Cerebellar nuclear complex (tissue), 1 donor: ENCODE measurements at regions not wholly inside any gene's neighbourhood (a gene's known extent, or its start where the extent isn't known, plus 50 kb on each side); places are given as distances from the start of the nearest gene placed in this dataset.

ENCODE experiments used
- DNase-seq, 2 experiments: peaks; one replicate each; lab custom pipeline; 2025; lab: John Stamatoyannopoulos, UW

DNA sequence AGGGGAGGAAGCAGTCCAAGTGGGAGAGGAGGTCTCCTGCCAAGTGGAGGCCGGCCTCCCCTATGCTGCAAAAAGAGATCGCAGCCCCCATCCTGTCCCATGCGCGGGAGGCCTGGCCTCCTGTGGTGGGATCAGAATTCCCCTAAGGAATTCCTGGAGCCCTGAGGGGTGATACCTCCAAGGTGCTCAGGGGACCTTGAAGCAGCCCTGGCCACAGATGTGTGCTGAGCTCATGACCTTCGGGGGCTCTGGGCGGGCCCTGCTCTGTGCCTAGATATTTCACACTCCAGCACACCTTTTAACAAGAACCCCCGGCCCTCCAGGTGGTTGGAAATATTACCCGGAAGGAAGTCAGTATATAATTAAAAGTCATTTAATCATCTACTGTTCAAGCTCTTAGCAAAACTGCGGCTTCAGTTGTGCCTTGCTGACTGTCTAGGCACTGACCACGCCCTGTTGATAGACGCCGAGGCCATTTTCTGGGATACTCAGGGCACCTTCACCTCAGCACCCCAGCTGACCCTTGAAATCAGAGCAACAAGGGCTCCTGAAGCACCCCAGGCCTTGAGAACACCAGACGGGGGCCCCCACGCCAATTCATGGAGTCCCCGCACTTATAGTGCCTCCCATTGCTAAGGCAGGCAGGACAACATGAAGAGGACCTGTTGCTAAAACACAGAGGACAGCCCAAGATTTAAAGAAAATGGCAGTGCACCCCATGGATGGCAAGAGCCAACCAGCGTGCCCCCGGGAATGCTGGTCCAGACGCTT is 119.1 kb downstream of the NDUFA10 start:
- no peak for DNase-seq

DNA sequence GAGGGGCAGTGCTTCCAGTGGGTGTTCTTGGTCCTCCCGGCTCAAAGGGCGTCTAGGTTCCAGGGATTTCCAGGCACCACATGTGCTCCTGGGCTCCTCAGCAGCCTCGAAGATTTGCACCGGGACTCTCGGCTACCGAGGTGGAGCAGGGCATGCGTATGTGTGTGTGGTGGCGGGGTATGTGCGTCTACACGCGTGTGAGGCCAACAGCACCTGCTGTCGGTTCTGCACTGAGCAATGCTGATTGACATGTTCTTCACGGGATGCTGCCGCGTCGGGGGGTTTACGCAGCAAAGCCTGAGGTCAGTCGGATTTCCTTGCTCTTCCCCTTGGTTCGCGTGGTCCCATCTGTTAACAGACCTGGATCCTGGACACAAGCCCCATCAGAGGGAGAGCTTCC is 119.8 kb downstream of the NDUFA10 start:
- no peak for DNase-seq

DNA sequence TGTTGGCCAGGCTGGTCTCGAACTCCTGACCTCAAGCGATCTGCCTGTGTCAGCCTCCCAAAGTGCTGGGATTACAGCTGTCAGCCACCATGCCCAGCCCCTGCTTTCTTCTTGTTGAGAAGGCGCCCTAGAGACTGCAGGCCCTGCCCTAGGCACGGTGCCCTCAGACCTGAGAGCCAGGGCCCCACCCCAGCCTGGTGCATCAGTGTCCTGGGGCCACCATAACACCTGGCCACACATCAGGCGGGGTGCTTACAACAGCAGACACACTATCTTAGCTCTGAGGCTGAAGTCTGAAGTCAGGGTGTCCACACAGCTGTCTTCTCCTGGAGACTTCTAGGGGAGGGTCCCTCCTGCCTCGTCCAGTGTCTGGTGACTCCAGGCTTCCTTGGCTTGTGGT is 120.6 kb downstream of the NDUFA10 start:
- no peak for DNase-seq

DNA sequence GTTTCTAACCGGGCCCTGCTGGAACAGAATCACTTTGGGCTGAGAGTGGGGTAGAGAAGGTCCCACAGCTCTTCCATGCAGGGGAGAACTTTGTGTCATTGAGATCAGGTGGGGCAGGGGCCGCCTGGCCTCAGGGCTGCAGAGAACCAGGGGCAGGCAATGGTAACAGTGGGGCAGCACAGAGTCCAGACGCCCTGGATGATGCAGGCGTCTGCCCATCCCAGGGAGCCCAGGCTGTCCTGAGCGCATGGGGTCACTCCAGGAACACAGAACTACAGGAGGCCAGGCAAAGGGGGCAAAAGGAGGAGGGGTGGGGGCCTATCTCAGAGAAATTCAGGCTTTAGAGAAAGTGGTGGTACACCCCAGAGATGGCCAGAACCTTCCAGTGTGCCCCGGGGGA is 121.3 kb downstream of the NDUFA10 start:
- no peak for DNase-seq

DNA sequence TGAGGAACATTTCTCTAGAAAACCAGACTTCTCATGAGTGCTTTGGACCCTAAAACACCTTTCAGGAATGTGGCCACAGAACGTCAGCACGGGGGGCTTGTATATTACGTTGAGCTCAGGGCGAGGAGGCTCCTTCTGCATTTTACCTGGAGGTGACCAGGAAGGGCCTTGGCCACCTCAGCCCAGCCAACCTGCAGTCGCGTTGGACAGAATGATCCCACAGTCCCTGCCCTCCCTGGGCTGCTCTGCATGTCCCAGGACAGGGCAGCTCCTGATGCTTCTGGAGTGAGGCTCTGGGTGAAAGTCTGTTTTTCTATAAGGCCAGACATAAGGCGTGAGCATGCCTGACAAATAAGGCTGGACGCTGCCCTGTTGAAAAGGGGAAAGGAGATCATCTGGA is 121.9 kb downstream of the NDUFA10 start:
- DNase-seq = no peak

DNA sequence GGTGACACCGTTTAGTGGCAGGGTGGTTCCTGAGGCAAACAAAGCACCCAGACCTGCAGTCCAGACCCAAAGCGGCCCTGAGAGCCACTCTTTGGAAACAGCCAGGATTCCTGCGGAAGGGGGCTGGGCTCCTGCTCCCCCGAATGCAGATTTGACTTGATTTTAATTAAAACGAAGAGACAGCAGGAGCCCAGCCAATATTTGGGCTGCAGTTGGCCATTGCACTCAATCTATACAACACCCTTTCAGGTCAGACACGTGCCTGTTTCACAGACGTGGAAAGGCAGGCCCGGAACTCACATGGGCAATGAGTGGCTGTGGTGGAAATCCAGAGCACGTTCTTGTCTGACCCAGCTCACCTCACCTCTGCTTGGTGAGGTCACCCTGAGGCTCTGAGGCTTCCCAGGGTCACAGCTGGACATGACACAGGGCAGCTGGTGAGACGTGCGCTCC is 122.4 kb downstream of the NDUFA10 start:
- no peak for DNase-seq

DNA sequence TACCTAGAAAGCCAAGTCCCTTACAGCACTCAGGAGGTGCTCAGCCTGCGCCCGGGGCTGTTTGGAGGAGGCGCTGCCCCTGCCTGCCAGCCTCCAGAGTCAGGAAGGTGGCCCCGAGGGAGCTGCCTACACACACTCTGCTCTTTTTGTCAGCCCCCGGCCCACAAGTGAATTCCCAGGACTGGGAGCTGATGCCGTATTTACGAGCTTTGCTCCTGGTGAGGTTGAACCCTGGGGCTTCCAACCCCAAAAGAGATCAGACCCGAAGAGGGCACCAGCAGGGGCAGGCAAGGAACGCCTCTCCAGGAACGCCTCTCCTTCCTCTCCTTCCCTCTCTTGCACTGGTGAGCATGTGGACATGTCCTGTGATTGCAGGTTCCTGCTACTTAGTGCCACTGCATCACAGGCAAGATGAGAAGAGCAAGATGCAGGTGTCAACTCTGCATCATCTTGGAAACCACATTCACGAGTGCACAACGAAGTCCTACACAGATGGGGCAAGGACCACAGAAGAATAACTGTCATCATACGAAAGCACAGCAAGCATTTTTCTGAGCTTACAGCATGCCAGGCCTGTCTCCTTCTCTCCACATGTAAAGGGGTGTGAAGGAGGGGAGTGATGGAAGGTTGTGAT is 126.7 kb downstream of the NDUFA10 start:
- no peak for DNase-seq

DNA sequence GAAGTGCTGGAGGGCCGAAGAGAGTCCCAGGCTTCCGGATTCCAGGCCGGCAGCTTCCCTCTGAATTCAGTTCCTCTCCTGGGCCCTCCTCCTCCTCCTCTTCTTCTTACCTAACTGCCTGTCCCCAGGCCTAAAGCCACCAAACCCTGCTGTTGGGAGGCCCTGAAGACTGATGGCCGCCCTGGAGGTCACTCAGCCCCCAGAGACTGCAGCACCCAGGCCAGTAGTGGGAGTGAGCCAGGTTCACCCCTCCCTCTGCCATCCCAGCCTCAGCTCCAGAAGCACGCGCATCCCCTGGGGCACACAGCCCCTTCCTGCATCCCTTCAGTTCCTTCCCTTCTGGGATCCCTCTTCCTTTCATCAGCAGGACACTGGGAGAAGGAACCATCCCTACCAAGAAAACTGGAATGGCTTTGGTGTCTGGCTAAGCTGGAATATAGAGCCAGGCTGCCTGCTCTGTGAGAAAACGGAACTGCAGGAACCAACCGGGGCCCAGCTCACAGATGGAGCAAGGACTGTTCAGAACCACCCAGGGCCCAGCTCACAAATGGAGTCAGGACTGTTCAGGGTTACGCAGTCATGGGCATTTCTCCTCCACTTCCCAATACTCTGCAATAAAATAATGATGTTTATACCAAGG is 127.4 kb downstream of the NDUFA10 start:
- DNase-seq = no peak

DNA sequence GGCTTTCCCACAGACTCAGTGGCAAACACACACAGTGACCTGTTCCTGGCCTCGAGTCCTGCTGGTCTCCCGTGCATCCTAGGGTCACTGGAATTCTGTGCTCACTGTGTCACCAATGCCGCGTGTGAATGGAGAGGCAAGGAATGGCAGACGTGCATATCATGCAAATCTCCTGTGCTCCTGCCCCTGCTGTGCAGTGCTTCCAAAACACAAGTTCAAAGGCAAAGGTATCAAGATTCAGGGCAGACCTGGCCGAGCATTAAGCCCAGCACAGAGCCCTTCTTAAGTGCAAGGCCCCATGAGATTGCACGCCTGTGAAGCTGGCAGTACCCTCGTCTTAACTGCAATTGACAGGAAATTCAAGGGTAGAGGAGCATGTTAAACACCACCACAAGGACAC is 129.1 kb downstream of the NDUFA10 start:
- no peak for DNase-seq

DNA sequence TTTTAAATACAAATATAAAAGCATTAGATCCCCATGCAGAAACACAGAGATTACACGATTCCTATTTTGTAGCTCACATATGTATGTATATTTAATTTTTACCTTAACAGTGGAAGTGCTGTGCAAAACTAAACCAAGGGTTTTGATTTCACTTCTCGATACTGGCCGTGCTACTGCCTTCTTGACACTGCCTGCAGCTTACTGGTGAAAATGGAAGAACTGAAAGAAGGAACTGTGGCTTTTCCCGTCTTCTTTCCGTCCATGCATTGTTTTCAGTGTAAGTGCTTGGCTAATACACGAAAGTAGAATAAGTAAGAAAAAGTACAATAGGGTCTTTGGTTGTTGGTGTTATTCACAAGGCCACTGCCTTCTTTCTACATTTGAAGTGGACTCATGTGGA is 129.5 kb downstream of the NDUFA10 start:
- DNase-seq = no peak

DNA sequence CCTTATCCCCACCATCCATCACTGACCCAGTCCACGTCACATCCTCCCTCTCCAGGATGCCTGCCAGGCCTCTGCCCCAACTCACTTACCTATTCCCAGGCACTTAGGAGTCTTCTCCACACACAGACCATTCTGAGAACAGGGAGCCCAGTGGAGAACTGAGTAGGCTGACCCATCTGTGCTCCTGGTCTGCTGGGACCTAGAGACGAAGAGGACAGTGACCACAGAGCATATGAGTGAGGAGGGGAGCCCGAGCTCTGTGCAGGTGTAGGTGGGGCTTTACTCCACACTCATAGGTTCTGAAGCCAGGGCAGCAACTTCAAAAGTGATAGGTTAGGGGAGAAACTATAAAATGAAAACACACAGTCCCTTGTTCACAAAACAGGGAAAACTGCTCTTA is 130.0 kb downstream of the NDUFA10 start:
- DNase-seq = no peak

DNA sequence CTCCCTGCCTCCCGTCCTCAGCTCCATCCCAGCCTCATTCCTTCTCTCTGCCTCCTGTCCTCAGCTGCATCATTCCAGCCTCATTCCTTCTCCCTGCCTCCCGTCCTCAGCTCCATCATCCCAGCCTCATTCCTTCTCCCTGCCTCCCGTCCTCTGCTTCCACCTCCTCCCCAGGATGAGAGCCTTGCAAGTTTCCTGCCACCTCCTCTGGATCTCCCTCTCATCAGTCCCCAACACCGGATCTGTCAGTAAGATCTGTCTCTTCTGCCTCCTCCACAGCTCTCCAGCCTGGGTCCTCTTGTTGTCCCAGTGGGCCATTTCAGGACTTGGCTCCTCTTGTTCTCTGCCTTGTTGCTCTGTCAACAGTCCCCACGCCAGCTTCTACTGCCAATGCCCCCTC is 130.9 kb downstream of the NDUFA10 start:
- DNase-seq = no peak

DNA sequence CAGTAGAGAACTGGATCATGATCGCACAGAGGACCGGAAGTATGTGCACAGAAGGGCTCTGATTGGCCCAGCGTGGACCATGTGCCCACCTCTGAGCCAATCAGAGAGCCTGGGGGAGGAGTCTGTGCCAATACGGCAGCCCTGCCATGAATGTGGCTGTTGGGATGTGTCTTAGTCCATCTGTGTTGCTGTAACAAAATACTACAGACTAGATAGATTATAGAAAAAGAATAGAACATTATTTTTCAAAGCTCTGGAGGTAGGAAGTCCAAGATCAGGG is 132.0 kb downstream of the NDUFA10 start:
- no peak for DNase-seq

DNA sequence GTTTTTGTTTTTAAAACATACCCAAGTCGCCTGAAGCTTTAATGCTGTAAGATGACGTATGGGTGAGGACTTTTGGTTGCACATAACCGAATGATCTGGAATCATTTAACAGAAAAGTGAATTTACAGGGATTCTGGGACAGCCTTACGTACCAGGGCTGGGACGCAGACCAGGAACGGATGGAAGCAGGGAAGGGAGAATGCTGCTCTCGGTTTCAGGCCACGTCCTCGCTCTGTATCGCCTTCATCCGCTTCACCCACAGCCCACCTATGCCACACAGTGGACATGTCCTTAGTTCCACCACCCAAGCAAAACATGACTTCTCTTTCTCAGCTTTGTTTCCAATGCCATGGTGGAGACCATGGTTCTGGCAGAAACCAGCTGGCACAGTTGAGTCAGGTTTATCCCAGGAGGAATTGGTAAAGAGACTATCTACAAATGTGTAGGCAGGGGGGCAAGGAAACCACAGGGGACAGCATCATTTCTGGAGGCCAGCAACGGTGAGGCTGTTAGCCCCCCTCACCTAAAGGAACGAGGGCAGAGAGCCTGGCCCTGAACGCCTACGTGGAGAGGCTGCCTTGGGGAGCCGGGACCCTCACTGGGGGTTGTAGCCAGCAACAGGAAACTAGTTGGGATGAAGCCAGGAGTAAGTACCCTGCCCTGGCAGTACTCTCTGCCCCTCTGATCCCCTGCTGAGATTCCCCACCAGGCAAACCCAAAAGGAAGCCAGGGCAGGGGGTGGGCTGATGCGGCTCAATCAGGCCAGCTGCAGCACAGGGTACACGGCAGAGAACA is 132.5 kb downstream of the NDUFA10 start:
- DNase-seq = no peak

DNA sequence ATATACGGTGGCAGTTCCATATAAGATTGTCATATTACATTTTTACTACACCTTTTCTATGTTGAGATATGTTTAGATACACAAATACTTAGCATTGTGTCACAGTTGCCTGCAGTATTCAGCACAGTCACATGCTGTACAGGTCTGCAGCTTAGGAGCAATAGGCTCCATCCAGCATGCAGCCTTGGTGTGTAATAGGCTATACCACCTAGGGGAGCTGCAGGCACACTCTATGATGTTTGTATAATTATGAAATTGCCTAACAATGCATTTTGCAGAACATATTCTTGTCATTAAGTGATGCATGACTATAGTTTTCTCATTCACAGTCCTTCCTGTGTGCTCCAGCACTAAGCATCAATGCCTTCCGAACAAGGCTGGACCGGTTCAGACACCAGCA is 133.4 kb downstream of the NDUFA10 start:
- DNase-seq = no peak

DNA sequence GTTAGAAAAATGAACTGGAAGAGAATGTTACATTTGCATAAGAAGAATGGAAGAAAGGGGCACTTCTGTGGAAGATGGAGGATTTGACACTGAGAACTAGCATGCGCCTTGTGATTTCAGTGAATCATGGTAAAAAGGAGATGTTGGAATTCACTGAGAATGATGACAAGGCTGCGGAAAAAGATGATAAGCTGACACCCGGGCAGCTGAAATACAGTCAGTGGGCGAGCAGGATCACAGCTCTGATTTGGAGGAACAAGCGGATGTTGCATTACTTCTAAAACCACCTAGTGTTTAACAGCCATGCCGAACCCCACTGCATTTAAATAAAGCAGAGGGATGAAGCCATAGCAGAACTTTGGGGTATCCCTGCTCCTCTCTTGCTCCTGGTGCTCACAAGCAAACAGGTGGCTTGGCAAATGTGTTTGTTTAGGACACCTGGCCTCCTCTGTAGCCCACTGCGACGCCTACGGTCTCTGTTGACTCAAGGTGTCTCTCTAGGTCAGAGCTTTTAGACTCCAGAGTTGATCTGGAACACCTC is 134.9 kb downstream of the NDUFA10 start:
- DNase-seq = no peak

DNA sequence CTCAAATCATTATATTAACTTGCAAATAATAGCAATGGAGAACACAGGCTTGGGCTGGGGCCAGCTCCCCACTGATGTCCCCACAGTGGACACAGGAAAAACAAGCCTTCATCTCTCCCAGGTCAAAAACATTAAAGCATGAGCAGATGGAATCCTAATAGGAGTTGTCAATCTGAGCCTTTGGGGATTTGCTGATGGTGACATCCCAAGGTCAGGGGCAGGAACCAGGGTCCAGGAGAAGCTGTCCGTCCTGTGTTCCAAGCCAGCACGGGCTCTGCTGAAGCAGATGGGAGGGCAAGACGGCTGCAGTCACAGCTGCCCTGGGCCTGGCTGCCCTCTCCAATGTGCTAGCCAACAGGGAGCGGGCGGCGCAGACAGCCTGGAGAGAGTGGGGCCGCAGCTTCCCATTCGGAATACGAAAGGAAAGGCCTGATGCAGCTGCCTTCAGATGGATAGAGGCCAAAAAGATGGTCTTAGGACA is 135.5 kb downstream of the NDUFA10 start:
- no peak for DNase-seq

DNA sequence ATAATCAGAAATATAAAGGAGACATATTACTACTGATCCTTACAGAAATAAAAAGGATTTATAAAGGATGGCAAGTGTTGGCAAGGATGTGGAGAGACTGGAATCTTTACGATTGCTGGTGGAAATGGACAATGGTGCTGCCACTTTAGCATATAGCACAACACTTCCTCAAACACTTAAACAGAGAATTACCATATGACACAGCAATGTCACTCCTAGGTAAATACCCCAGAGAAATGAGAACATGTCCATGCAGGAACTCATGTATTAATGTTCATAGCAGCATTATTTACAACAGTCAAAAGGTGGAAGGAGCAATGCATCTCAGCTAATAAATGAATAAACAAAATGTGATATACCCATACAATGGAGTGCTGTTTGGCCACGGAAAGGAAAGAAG is 137.5 kb downstream of the NDUFA10 start:
- DNase-seq = no peak

DNA sequence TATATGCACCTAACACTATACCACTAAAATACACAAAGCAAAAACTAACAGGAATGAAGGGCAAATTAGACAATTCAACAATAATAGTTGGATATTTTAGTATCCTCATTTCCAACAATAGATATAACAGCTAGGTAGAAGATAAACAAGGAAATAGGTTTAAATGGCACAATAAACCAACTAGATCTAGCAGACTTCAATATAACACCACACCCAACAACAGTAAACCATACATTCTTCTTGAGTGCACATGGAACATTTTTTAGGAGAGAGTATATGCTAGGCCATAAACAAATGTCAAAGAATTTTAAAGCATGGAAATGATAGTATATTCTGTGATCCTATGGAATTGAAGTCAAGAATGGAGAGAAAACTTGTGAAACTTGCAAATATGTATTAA is 138.4 kb downstream of the NDUFA10 start:
- DNase-seq = no peak

DNA sequence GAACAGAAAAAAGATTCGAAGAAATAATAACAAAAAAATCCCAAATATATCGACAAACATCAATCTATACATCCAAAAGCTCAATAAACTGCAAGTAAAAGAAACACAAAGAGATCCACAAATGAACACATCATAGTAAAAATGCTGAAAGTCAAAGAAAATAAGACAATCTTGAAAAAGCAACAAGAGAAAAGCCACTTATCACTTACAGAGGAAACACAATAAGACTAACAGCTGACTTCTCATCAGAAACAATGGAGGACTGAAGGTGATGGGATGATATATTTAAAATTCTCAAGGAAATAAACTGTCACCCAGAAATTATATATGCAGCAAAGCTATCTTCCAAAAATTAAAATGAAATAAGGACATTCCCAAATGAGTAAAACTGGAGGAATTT is 140.3 kb downstream of the NDUFA10 start:
- DNase-seq = no peak

DNA sequence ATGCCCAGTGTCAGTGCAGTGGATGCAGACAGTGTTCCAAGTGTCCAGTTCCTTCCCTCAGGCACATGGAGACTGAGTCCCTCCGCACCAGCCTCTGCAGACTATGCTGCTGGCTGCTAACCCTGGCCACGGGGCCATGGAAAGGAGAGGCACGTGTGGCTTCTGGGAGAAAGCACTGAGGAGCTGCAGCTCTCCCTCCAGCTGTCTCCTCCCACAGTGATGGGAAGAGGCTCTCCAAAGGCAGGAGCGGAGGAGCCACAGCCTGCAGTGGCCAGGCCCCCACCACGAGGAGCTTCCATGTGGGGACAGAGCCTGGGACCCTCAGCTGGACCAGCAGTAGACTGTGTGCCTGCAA is 141.1 kb downstream of the NDUFA10 start:
- no peak for DNase-seq

DNA sequence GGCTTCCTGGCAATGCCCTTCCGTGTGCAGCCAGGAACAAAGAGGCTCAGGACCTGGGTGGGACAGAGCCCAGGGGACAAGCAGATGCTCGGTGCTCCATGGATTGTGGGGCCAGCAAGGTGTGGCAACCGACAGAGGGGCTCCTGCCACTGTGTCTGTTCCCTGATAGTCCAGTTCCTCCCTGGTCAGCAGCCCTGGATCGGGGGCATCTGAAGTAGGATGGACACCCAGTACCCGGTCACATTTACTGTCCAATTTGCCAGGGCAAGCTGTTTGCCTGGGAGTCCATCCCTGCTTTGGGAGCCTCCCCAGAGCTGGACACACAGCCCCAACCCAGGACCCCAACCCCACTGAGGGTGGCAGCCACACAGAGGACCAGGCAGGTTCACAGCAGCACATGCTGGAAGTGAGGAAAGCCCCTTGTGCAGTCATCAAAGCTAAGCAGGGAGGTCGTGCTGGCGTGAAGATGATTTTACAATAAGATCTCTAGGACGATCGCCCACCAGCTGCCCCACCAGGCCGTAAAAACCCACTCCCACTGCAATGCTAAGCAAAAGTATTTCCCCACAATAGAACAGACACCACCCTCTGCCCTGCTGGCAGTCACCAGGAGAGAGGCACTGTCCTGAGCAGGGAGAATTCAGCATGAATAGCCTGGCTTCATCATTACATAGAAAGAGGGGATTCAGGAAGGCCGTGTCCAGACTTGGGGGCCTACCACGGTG is 141.7 kb downstream of the NDUFA10 start:
- DNase-seq = no peak
